GM18858 (cell line): ENCODE measurements at regions not wholly inside any gene's neighbourhood (a gene's known extent, or its start where the extent isn't known, plus 50 kb on each side); places are given as distances from the start of the nearest gene placed in this dataset.

Experiments
- ATAC-seq: cut with Tn5 transposase; IDR thresholded peaks from one replicate; pipeline ENCODE4 v1.9.1; 2021; ENCODE audit not compliant: unreplicated experiment

DNA sequence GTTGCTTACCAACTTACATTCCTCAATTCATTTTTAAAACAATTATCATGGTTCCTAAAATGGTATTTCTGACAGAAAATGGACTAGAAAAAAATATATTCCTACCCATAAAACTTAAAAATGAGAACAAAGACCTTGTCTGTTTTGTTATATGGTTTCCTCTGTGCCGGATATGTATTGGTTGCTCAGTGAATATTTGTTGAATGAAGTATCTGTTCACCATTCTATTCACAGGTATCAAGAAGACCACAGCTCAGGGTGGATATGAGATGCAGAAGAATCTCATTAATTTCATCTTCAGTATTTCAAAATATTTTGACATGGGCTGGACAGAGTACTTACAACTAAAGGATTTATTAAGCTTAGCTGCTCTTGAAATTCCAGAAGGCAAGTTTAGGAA is 58.1 kb downstream of the TUSC7 start:
- ATAC-seq: no peak

DNA sequence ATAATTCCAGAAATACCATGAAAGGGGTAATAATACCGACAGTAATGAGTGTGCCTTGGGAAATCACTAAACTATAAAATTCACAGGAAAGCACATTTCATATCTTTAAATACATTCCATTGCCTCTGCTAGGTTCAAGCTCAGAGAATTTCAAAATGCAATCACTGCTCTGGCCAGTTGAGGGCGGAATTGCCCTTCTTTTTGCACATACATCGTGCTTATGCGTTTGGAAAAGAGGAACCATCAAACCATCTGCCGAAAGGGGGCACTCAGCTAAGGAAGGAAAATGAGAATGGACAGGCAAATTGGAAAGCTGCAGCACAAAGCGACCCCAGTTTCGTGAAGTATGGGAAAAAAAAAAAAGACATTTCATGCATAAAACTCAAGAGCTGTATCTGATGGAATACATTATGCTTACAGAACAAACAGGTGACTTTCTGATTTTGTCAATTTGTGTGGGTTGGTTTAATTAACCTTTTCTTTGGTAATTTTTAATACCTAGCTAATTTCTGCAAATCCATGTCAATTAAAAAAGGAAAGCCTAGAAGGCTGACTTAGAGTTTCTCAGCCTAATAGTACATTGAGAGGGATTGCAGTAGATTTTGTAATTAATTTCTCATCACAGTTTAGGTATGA is 61.4 kb downstream of the TUSC7 start:
- ATAC-seq: peak; percentile 98

DNA sequence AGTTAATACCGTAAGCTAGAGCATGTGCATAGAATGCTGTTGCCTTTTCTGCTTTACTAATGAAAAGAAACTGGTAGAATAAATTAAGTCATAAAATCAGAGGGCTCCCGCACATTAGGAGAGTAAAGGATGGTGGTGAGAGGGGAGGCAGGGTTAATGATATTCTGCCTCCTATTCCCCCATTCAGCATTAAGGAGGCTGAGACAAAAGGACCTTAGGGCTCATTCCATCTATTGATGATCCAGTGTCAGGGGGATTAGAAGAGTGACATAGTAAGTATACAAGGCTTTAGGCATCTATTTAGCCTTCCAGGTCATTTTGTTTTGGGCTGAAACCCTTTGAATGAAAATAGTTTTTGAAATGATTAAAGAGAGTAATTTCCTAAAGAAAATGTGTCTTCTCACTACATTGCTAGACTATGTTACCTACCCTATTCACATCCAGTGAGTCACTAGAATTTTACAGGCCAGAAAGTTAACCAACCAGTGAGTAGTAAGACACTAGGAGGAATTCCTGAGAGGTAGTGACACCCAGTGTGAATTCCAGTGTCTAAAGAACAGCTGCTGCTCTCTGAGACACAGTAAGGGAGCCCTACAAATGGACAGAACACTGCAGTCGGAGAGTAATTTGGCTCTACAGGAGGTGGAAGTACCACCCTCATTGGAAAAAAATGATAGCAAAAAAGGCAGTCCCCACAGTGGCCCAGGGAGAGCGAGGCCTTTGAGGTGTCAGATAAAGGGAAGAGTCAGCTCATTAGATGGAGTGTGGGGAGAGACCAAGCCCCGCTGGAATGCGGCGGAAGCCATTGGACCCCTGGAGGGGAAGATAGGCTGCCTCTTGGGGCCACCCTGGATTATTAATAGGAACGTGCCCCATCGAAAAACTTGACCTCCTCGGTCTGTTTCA is 67.6 kb downstream of the TUSC7 start:
- no peak for ATAC-seq

DNA sequence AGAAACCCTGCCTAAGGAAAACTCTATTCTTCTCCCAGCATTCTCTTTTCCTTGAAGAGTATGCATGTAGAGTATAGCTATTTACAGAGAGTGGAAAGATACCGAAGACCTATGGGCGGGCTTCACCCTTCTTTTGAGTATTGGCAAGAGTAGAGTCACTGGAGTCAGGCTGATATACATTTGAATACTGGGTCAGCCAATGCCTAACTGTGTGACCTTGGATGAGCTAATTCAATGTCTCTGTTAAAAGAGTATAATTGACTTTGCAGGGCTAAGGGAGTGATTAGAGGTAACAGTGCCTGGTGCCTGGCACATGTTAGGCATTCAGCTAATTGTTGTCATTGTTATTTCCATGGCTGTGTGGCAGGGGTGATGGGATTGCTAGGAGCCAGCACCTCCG is 75.6 kb downstream of the TUSC7 start:
- no peak for ATAC-seq

DNA sequence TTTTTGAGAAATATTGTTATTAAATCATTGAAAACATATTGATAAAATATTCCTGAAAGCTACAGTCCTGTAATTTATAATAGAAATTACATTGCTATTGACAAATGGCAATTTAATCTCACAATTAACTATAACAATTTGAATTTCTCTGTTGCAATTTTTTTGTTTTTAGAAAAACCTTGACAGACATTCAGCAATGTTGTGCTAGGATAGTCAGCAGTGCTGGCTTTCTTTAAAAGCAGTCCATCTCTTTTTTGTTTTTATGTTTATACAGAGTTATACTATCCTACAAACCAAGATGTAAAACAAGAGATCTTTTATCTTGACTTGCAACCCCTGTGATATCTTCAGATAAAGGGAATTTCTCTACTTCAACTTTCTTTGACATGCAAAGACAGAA is 93.1 kb downstream of the TUSC7 start:
- no peak for ATAC-seq

DNA sequence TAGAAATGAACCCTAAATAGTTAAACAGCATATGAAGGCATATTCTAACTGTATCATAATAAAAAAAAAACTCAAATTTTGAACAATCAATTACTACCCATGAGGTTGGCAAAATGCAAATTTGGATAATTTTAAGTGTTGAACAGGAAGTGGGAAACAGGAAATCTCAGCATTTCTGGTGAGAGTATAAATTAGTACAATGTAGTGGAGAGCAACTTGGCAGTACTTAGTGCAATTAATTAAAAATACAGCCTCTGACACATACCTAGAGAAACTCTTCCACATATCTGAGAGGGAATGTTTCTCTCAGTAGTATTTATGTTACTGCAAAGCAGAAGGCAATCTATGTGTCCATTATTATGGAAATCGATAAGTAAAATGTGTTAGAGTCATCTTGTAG is 96.8 kb downstream of the TUSC7 start:
- ATAC-seq: no peak

DNA sequence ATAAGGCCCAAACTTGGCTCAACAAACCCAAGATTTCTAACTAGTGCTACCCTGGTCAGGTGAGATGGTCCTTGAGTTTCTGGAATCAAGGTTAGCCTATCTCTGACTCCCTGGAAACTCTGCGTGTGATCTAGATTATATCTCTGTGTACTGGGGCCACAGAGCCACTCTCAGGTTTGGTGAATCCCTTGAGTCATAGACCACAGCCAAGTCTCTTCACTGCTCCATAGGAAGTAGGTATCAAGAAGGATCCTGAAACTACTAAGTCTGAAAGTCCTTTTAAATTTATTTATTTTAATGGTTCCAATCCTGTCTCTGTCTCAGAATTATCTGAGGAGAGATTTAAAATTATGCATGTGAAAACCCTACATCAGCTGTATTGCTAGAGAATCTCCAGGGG is 99.1 kb downstream of the TUSC7 start:
- ATAC-seq: no peak

DNA sequence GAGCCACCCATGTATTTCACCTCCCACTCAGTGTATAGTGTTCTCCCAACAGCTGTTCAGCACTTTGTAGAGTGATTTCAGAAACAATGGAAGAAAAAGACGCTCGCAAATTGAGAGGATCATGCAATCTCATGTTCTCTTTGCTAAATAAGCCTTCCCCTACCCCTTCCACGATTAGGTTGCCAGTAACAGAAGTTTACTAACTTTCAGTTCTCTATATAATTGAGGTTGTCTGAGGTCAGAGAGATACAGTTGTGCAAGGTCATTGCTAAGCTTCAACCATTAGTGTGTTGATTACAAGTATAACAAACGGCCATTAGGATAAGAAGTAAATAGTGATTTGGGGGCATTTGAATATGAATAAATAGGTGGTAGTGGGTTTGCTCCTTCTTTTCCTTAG is 99.6 kb downstream of the TUSC7 start:
- no peak for ATAC-seq

DNA sequence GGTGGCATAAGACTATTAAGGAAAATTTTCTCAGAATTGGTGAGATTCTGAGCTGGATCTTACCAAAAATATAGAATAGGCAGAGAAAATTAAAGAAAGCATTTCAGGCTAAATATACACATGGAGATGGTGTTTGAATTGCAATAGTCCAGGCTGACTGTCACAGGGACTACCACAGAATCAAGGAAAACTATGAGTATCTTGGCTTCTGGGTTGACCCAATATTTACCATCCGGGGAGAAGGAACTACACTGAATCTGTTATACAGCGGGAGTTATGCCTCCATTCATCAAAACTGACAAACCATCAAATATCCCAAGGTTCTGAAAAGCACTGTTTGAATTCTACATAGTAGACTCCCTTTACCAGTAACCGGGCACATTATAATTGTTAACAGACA is 102.2 kb downstream of the TUSC7 start:
- ATAC-seq: no peak

DNA sequence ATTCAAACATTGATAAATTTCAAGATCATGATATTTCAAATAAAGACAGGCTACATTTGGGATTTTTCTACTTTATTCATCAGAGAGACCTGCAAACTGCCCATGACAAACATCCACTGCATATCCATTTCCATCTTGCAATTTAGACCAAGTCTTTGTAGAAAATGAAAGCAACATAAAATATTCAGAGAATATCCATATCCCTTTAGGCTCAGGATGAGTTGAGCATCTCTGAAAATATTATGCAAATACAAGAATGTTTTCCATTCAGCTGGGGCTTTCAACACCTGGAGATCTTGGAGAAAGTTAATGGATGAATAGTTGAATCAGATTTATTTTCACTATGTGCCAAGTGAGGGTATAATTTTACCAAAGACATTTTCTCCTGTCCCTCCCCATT is 103.4 kb downstream of the TUSC7 start:
- ATAC-seq: no peak

DNA sequence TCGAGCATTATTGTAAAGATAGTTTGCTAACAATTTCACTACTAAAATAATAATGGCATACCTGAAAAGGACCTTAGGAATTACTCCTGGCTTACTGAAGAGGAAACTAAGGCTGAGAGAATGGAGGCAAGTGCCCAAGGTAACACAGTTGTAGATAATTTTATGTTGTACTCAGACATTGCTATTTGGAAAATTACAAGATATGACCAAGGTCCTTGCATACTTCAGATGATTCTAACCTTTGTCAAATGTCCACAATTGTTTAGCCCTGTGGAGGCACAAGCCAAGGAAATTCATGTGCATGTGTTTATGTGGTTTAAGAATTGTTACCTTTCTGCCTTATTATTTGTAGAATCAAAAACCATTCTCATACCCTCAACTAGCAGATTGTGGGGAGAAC is 105.7 kb downstream of the TUSC7 start:
- ATAC-seq: no peak

DNA sequence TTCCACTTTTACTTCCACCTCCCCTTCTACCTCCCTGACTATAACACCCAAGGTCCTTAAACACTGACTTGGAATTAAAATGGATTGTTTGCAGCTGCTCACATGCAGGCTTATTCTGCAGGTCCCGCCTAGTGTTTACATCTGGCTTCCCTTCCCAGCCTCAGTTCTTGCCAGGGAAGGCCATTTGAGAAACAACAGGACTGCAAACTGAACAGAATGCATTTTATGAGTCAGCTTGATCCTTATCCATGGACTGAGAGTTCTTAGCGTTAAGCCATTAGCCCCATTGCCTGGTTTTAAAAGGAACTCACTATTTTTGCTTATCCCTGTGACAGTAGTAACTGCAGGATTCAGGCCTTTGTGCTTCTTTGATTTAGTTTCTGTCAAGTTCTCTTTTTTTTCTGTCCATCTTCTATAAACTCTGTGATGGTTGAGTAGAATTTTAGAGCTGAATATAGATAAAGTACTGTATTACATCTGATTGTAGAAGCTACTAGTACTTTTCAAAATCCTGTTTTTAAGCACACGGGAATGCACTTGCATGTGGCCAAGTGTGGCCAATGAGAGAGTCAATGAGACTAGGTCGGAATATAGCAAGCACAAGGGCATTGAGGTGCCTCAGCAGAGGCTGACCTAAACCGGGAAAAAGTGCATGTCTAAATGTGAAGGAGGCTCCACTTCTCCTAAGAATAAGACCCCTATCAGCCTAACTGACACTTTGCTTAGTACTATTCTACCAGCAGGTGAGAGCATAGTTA is 106.4 kb downstream of the TUSC7 start:
- no peak for ATAC-seq

DNA sequence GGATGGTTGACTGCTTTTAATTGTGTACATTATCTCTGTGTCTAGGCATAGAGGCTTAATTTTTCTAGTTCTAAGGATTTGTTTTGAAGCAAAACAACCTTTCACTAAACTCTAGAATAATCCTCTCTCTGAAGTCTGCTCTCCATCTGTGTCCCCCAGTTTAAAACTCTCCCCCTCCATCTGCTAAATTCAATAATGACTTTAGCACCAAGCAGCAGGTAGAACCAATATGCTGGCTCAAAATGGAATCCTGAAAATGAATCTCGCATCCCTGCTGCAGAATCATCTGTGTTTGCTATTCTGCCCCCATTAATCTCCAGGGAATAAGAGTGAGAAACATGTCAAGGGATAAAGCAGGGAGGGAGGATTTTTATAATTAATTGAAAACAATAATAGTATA is 111.8 kb downstream of the TUSC7 start:
- no peak for ATAC-seq

DNA sequence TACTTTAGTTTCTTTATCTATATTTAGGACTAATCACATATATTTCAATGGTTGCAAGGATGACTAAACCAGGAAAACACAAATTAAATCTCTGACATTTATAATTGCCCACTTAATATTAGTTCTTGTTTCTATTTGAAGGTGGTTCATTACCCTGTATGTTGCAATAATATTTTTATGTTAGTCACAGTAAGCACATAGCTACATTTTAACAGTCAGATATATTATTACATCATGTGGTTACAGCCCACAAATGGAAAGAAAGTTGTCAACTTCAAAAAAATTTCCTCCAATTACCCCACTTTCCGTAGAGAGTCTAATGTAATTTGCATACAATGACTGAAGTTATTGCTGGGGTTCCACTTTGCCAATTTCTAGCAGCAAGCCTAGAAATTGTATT is 114.6 kb downstream of the TUSC7 start:
- no peak for ATAC-seq

DNA sequence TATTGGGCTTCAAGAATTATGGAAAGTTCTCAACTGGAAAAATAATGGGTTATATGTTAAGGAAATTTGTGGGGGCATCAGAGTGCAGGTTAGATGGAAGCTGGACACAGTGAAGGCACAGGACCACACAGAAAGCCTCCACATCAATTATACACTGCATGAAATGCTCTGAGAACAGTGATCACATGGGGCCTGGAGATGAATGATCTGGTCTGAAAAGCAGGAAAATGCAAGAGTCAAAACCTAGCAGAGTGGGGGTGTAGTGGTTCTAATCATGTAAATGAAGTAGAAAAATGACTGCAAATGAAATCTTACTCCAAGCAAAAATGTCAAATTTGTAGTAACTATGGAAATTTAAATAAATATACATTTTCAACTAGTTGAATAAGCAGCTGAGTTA is 123.6 kb downstream of the TUSC7 start:
- no peak for ATAC-seq

DNA sequence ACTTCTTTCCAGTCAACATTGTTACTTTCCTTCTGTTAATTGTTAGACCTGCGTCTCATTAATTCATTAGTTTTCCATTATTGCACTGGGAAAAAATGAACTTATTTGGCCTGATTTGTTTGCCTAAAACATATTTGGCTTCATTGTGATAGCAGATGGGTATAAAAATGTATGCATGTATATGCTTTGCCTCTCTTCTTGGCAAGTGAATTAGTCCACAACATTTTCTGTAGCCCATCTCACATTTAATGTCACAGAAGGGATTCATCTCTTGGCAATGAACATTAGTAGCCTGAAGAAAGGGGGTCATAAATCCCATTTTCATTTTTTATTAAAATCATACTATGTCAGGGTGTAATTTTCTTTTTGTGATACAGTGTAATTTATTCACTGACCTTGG is 125.2 kb downstream of the TUSC7 start:
- no peak for ATAC-seq

DNA sequence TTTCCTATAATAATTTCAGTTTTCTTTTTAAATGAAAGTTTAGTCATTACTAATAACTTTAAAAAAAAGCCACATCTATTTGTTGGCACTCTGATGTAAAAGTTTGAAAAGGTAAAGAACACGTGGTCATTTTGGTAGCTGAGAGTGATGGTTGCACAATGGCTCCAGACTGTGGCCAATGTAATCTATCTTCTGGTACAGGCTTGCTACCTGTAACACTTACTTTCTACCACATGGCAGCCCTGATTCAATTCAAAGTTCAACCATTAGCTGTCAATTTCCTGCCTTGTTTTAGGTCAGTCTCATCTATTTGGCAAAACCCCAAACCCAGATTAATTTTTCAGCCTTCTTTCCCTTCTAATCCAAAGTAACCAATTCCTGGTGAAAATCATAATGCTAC is 126.1 kb downstream of the TUSC7 start:
- ATAC-seq: no peak

DNA sequence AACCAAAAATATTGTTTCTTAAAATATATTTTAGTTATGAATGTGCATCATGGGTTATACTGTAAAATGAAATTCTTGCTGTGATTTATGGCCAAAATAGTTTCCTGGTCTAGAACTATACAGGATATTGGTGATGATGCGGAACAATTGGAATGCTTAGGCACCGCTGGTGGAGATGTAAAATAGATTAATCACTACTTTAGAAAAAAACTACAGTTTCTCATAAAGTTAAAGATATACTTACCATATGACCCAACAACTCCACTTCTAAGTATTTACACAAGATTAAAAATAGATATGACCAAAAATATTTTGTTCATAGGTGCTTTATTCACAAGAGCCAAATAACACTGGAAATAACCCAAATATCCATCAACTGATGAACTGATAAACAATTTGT is 126.7 kb downstream of the TUSC7 start:
- ATAC-seq: no peak

DNA sequence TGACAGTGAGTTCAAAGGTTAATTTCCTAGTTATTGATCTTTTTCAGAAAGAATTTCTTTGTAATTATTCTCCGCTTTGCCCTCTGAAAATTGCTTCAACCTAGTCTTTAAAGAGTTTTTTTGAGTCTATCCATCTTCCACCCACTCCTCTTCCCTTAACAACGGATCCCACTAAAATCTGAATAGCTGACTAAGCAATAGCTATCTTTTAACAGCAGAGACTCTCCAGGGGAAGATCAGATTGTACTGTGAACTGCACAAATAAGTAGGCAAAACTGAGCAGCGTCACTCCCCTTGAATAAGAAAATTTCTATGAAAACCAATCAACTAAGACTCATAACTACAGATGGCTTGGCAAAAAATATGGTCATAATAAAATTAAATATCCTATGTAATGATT is 127.9 kb downstream of the TUSC7 start:
- ATAC-seq: no peak

DNA sequence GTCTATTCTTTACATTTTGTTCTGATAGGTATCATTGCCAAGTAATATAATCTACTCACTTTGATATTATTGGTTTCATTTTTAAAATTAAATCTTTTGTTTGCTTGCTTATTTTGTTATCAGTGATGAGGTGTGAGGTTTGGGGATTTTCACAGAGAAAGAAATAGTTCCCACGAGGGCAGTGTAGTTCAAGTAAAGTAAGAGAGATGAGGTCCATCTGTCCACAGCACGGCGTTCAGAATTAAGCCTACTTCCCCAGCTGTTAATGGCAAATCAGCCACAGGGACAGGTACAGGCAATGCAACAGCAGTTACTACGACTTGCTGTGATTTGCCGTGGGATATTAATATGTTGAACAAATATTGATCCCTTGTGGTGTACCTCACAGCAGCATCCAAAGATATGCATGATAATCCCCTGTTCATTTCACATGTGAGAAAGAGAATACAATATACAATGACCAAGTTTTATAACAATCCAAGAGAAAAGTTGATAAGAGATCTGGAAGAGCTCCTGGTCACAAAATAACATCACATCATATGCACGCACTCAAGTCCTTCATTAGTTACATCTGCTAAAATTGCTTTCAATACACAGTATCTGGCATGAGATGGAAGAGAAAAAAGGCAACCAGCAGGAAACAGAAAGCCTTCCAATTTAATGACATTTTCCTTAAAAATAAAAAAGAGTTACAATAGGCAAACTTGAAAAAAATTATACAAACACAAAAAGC is 131.6 kb downstream of the TUSC7 start:
- no peak for ATAC-seq

DNA sequence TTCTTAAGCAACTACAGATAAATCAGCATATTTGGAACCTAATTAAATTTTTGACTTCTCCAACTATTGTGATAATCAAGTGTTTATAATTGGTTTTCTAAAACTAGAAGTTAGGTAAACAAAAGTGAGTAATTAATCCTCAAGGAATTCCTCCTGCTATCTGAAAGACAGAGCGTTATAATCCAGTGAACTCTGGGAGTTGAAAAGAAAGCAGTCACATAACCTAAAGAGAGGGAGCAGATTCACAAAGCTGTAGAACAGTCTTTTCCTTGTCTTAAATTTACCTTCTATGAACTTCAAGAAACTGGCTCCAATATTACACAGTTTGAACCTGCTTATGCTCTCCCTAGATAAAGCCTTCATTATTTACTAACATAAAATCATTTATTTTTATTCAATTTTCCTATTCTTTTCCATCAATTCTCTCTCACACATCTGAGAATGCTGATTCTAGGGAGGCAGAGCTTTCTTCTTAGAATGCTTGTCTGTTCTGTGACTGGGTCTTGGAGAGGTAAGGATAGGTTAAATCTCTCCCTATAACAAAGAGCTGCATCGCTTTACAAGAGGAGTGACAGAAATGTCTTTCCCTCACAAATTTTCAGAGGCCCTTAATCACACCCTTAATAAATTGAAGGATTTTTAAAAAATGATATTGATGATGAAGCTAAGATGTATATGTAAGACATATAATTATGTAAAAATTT is 132.8 kb downstream of the TUSC7 start:
- no peak for ATAC-seq
